ENCODE measurements at regions not wholly inside any gene's neighbourhood (a gene's known extent, or its start where the extent isn't known, plus 50 kb on each side); places are given as distances from the start of the nearest gene placed in this dataset.
"Not testable (repeated sequence)": the region's sequence is repeated elsewhere in the genome, so short reads cannot be mapped to it uniquely, and the experiment has no call there.

DNA sequence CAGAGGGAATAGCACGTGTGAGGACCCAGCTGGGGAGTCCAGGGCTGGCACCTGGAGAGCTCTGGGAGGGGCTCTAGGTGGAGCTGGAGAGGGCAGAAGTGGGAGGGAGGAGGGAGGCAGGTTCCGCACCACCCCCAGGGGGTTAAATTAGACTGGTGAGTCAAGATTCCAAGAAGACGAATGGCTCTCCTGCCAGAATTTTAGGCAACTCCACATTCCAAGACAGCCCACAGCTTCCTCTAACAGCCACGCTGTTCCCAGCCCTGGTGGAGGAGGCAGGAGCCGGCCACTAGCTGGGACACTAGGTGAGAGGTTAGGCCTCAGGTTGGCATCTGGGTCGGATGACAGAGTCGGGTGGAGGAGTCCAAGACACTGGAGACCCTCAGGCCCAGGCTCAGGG is 60.2 kb downstream of the TFAP2C start:
- no peak for DNase-seq (ENCODE audit: low spot score)

DNA sequence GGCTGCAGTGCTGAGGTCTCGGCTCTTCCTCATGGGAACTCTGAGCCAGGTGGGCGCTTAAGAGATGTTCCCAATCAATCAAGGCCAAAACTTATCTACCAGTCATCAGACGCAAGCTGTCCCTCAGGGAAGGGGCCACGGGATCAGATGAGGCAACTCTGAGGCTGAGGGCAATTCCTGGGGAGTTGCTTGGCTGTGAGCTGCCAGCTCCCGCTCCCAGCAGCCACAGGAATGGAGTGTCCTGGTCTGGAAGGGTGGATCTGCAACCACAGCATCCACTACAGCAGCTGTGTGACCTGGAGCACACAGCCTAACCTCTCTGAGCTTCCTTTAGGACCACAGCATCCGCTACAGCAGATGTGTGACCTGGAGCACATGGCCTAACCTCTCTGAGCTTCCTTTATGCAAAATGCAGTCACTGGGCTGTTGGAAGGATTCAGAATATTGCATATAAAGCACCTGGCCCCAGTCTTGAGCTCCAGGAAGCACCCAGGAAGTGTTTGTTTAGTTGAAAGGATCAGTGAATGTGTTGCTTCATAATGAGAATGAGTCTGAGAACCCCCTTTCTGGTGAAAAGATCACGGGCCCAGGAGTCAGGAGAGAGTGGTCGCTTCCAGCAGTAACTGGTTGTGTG is 60.9 kb downstream of the TFAP2C start:
- no peak for DNase-seq (ENCODE audit: low spot score)

DNA sequence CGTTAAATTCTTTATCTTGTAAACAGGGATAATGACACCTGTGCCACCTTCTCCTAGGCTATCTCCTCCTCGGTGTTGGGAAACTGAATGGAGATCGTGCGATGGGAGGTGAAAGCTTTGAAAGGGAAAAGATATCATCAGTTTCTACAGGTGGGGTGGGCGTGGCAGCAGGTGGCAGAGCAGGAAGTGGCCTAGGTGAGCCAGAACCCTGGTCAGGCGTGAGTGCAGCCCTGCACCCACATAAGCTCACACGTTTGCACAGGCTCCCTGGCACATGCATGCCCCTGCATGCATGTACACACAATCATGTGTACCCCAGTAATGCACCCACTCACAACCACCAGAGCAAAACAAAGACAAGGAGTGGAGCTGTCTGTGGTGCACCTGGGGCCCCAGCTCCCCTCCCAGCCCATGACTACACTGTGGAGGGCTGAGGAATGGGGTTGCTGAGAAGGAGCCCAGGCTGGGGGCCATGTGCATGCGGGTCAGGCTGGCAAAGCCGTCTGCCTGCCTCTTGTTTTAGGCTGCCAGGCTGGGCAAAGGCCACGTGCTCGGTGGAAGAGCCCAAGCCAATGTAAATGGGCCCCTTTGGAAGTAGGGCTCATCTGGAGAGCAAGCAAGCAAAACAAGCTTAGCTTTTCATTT is 61.5 kb downstream of the TFAP2C start:
- DNase-seq (ENCODE audit: low spot score): no peak

DNA sequence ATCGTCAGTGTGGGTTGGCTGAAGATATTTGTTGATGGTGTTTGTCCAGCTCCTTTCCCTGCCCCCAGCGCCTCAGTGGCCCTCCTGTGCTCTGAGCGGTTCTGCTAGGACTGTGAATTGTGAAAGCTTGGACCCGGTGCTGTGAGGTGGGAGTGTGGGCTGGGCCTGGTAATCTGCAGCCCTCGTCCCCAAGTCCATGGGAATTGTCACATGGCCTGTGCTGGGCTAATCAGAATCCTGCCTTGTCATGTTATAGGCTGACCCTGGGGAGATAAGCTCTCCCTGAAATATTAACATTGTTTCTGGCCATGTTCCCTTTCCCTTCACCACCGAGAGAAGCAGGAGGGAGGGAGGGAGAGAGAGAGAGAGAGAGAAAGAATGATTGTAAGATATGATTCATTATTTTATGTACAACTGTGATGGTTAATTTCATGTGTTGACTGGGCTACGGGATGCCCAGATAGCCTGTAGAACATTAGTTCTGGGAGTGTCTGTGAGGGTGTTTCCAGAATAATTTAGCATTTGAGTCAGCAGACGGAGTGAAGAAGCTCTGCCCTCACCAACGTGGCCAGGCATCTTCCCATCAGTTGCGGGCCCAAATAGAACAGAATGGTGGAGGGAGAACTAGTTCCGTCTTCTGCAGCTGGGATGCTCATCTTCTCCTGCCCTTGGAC is 62.4 kb downstream of the TFAP2C start:
- no peak for DNase-seq (ENCODE audit: low spot score)

DNA sequence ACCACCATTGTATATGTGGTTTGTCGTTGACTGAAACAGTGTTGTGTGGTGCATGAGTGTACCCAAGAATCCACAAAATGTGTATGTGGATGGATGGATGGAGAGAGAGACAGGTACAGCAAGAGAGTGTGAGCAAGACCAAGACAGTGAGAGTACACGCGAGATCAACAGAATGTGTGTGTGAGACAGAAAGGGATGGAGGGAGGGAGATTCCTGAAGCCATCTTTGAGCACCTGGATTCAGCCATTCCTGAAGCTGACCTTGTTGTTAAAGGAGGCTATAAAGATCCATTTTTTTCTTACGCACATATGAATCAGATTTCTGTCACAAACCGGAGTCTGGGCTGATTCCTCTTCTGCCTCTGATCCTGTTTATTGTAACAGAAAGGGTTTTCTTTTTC is 64.1 kb downstream of the TFAP2C start:
- DNase-seq (ENCODE audit: low spot score): no peak

DNA sequence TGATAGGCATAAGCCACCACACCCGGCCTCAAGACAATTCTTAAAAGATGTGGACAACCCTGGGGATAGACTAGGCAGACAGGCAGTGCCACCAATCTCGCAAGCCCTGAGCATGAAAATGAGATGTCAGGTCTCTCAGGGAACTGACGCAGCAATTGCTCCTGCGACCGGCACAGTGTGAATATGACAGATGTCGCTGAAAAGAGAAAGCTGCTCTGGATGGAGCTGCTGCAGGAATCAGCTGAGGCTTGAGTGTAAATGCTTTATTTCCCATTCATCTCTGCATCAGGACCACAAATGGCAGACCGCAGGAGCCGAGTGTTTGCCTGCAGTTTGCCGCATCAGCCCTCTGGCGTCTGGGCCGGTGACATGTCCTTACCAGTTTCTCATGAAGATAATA is 68.4 kb downstream of the TFAP2C start:
- DNase-seq (ENCODE audit: low spot score): no peak

DNA sequence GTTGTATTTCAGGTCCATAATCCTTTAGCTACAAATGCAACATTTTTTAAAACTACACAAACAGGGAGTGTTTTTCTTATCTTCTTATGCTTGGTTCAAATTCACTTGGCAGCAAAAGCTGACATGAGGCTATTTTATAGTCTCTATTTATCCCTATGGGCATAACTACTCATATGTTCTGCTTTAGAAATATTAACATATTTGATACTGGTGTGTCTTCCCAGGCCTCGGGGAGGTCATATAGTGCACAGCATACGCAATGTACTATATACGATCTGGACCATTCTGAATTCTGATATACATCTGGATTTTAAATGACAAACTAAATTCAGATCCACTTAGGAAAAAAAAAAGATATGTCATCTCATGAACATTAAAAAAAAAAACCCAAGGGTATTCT is 69.2 kb downstream of the TFAP2C start:
- DNase-seq (ENCODE audit: low spot score): no peak

DNA sequence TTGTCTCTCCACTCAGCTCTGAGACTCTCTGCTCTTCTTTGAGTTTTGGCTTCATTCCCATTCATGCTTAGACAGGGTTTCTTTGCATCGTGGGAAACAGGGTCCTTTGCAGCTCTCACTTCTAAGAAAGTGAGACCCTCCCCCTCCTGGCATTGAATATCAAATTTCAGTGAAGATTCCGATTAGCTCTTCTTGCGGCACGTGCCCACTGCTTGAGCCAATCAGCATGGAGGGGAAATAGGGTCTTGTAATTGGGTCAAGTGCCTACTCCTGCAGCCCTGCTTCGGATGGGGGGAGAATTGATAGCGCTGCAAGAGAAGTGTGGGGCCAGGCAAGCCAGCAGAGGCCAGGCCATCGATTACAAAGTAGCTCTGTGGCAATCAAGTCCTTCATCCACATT is 69.6 kb downstream of the TFAP2C start:
- no peak for DNase-seq (ENCODE audit: low spot score)

DNA sequence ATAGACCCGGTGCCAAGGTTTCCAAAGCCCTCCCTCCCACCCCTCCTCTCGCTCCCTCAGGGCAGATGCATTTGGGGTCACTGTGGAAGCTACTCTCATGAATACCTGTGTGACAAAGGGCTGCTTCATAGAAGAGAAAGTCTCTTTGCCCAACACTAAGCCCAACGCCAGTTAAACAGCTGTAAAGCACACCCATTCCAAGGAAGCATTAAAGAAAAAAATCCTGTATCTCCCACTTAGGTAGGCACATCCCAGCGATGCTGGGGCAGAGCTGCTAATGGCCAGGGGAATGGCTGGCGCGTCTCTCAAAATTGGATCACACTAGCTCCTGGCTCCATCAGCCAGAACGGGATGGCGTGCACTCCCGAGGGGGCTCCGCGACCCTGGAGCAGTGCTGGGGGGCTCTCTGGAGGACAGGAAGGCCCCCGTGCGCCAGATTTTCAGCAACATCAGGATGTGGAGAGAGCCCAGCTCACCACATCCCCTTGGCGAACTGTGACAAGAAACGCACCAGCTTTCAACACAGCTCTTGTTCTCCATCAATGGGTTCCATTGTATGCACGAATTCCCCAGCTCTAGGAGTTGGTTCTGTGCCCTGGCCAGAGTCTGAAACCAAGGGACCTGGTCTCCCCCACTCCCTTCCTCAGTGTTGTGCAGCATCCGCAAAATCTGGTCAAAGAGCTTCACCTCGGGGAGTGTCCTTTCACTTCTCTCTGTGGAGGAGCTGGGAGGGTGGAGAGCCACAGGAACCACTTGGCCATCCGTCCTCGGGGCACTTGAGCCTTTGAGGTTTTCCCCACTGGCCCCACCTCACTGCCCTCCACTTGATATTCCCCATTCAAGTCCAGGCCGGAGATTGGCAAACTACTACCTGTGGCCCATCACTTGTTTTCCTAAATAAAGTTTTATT is 74.1 kb downstream of the TFAP2C start:
- no peak for DNase-seq (ENCODE audit: low spot score)

DNA sequence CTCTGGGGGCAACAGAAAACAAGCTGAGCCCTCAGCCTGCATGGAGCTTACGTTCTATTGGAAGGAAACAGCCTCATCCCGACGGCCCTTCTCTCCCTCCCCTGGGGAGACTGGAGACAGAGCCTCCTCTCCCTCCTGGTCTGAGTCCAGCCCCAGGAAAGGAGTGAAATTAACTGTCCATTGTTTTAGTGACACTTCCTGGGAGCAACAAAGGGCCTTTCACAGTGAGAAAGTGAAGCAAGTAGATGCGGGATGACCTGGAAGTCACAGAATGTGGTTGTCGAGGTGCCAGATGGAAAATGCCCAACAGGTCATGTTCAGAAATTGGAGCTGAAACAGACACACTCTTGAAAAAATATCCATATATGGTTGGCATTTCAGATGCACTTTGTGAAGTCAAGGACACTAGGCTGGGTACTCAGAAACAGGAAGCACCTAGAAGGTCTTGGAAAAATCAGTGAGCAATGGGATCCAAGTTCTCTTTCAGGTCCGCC is 77.8 kb downstream of the TFAP2C start:
- no peak for DNase-seq (ENCODE audit: low spot score)

DNA sequence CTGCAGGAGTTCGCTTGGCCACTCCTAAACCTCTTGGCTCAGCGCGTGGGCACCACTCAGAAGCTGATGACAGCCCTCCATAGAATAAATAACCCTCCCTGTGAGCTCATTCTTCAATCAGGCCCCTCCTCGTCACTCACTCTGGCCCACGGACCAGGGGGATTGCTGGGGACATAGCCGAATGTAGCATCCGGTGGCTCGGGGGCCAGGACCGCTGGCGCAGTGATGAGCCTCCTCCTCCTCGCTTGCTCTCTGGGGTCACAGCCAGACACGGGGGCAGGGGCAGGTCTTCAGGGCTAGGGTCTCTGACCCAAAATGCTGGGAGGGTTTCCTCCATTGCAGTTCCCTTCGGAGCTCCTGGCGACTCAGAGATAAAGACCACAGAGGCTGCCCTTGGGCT is 79.9 kb downstream of the TFAP2C start:
- no peak for DNase-seq (ENCODE audit: low spot score)

DNA sequence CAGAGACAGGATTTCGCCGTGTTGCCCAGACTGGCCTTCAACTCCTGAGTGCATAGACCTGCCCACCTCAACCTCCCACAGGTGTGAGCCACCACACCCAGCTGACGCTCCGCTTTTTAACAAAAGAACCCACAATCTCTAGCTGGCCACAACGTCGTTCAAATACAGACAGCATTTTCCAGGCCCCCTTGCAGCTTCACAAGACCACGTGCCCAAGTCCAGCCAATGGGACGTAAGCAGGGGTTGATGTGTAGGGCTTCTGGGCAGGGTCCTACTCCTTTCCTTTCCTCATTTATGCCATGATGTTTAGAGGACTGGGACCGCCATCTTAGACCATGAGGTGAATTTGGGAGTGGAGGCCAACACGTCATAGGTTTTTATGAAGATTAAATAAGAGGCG is 81.0 kb downstream of the TFAP2C start:
- no peak for DNase-seq (ENCODE audit: low spot score)

DNA sequence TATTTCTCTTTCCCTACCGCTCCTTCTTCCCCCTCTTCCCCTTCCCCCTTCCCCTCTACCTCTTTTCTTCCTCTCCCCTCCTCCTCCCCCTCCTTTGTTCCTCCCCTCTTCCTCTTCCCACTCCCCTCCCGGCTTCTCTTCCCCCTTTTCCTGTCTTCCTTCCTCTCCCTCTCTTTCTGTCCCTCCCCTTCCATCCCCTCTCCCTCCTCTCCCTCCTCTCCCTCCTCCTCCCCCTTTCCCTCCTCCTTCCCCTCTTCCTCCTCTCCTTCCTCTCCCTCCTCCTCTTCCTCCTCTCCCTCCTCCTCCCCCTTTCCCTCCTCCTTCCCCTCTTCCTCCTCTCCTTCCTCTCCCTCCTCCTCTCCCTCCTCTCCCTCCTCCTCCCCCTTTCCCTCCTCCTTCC is 81.5 kb downstream of the TFAP2C start:
- not testable (repeated sequence) for DNase-seq (ENCODE audit: low spot score)

DNA sequence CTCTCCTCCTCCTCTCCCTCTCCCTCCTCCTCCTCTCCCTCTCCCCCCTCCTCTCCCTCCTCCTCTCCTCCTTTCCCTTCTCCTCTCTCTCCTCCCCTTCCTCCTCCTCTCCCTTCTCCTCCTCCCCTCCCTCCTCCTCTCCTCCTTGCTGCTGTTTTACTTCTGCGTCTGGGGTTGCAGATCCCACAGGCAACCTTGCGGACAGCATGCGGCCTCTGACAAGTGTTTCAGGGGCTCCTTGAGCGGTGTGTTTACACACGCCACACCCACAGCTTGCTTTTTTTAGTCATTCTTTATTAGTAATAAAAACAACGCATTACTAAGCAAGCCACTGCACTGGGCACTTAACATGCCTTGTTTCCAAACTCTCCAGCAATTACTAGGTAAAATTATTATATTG is 81.9 kb downstream of the TFAP2C start:
- DNase-seq (ENCODE audit: low spot score): no peak

DNA sequence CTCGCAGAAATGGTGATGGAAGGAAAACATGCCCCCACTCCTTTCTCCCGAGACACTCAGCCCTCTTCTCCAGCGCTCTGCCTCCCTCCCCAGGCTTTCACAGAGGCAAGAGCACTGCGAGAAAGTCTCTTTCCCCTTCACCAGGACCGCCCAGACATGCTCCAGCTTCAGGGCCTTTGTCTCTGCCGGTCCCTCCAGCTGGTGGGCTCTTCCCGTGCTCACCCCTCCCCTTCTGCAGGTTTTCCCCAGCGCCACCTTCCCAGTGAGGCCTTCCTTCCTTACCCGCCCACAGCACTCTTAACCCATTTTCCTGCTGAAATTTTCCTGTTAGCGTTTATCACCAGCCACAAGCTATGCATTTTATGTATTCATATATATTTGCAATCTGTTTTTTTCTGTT is 86.2 kb downstream of the TFAP2C start:
- no peak for DNase-seq (ENCODE audit: low spot score)

DNA sequence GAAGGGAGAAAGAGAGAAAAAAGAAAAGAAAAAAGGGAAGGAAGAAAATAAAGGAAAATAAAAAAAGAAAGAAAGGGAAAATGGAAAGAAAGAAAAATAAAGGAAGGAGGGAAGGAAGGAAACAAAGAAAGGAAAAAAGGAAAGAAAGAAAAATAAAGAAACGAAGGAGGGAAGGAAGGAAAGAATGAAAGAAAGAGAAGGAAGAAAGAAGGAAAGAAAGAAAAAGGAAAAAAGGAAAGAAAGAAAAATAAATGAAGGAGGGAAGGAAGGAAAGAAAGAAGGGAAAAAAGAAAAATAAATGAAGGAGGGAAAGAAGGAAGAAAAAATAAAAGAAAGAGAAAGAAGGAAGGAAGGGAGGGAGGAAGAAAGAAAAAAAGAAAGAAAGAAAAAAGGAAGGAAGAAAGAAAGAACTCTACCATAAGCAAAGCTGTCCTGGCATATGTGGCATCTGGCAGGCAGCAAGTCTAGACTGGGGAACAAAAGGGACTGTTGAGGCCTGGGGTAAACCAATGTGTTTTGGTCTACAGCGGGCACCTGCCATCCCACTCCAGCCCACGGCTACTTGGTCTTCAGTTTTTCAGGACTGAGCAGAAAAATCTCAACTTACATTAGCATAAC is 86.9 kb downstream of the TFAP2C start:
- DNase-seq (ENCODE audit: low spot score): no peak

DNA sequence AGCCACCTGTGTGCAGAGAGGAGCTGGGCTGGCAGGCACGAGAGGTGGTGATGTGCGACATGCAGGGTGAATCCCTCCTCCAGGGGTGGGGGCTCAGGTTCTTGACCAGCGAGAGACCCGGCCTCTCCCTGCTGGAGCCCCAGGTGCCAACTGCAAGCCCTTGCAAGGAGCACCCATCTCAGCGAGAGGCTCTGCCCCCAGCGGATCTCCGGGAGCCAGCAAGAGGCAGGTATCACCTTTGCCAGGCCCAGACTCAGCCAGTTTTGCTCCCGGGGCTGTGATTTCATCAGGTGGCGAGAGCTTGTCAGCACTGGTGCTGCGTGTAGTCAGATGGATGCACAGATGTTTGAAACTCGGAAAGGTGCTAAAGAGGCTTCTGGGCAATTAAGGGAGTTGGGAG is 87.7 kb downstream of the TFAP2C start:
- no peak for DNase-seq (ENCODE audit: low spot score)

DNA sequence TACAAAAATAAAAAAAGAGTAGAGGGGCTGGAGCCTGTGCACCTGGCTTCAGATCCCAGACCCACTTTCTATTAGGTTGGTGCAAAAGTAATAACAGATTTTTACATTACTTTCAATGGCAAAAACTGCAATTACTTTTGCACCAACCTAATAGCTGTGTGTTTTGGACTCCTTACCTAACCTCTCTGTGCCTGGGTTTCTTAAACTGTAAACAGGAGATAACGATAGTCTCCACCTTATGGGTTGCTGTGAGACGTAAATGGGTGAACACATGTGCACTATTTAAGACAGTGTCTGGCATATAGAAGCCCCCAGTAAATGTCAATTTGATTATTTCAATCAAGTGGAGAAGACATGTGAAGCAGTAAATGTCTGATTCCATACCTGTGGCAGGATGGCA is 89.7 kb downstream of the TFAP2C start:
- DNase-seq (ENCODE audit: low spot score): no peak

DNA sequence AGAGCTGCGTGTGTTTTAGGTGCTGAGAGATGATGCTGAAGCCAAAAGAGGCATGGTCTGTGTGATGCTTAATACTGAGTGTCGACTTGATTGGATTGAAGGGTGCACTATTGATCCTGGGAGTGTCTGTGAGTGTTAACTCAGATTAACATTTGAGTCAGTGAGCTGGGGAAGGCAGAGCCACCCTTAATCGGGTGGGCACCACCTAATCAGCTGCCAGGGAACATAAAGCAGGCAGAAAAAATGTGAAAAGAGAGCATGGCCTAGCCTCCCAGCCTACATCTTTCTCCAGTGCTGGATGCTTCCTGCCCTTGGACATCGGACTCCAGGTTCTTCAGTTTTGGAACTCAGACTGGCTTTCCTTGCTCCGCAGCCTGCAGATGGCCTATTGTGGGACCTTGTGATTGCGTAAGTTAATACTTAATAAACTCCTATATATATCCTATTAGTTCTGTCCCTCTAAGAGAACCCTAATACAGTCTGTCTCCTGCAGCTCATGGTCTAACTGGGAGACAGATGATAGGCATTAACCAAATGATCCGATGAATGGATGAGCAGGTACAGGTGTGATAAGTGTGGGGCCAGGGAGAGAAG is 91.6 kb downstream of the TFAP2C start:
- no peak for DNase-seq (ENCODE audit: low spot score)

DNA sequence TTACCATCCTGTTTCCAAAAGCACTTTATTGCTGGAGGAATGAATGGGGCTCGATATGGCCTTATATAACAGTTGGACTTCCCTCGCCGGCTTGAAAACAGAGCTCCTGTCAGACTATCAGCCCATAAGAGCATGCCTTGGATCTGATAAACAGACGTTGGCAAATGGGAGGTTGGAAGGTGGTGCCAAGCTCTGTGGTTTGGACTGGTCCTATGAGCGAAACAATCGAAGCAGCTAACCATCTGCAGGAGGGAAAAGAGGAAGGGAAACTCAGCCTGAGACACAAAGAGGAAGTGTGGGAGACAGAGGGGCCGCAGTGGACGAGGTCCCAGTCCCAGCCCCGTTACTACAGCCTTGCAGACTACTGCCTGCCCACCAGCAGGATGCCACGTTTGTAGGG is 92.9 kb downstream of the TFAP2C start:
- no peak for DNase-seq (ENCODE audit: low spot score)

DNA sequence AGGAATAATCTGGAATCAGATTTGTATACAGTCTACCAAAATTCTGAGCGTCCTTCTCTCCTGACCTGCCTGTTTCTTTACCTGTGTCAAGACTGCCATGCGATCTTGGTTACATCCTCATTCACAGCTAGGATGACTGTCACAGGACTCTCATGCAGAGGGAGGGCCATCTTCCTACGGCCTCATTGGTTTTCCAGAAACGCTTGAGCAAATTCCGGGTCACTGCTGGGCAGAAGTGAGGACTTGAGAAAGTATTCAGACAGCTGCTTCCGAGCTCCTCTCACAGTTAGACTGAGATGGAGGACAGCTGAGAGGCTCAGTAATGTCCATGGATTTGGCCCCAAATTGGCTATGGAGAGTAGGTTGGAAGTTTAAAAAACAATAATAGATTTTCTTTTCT is 94.2 kb downstream of the TFAP2C start:
- DNase-seq (ENCODE audit: low spot score): no peak

Data from HuH-7 (cell line).